Neuronal stem cell (in vitro differentiated cells): ENCODE measurements at regions not wholly inside any gene's neighbourhood (a gene's known extent, or its start where the extent isn't known, plus 50 kb on each side); places are given as distances from the start of the nearest gene placed in this dataset.

Source experiments
- DNase-seq: peaks from one replicate; pipeline ENCODE4 v3.0.0-alpha.2; 2013; ENCODE audit warnings: low spot score
- H2AFZ ChIP-seq: one replicate; pipeline ENCODE4 v1.6.1; 2013; ENCODE audit warnings: mild to moderate bottlenecking, low read length, inconsistent platforms
- H2AK5ac ChIP-seq: 2 replicates; pipeline ENCODE4 v1.6.1; 2013; ENCODE audit warnings: low read depth, mild to moderate bottlenecking, inconsistent platforms, low read length, moderate library complexity, mixed read lengths
- H2BK120ac ChIP-seq: 2 replicates; pipeline ENCODE4 v1.6.1; 2013; ENCODE audit warnings: low read depth, mild to moderate bottlenecking, inconsistent platforms, low read length, moderate library complexity, mixed read lengths
- H2BK12ac ChIP-seq: one replicate; pipeline ENCODE4 v1.6.1; 2013; ENCODE audit warnings: low read length, inconsistent platforms
- H2BK15ac ChIP-seq: 2 replicates; pipeline ENCODE4 v1.6.1; 2013; ENCODE audit warnings: mild to moderate bottlenecking, low read length, inconsistent platforms, mixed read lengths
- H2BK5ac ChIP-seq: one replicate; pipeline ENCODE4 v1.6.1; 2013; ENCODE audit warnings: inconsistent platforms, mild to moderate bottlenecking, low read length, moderate library complexity
- H3K14ac ChIP-seq: one replicate; pipeline ENCODE4 v1.6.1; 2013; ENCODE audit warnings: low read length, inconsistent platforms
- H3K18ac ChIP-seq: 2 replicates; pipeline ENCODE4 v1.6.1; 2013; ENCODE audit warnings: low read length, inconsistent platforms
- H3K23ac ChIP-seq: 2 replicates; pipeline ENCODE4 v1.6.1; 2013; ENCODE audit warnings: low read depth, mild to moderate bottlenecking, mixed read lengths, low read length, inconsistent platforms; ENCODE audit not compliant: poor library complexity
- H3K27ac ChIP-seq: replicated peaks from 3 replicates; pipeline ENCODE4 v1.5.1; 2013; ENCODE audit warnings: low read length, inconsistent platforms
- H3K27me3 ChIP-seq, 3 experiments: 2 replicates each; pipeline ENCODE4 v1.6.1; 2013; ENCODE audit warnings: low read length in 3 of 3, mild to moderate bottlenecking in 2 of 3, inconsistent platforms in 1 of 3, low read depth in 1 of 3, mixed read lengths in 1 of 3, moderate library complexity in 1 of 3; ENCODE audit not compliant: control insufficient read depth in 3 of 3, insufficient read depth in 3 of 3
- H3K36me3 ChIP-seq, 2 donors: replicated peaks in 1 of 2; 2 replicates each; pipeline ENCODE4 v1.6.1; 2013; ENCODE audit warnings: low read length in 2 of 2; ENCODE audit not compliant: control insufficient read depth in 2 of 2, insufficient read depth in 2 of 2
- H3K4ac ChIP-seq: 2 replicates; pipeline ENCODE4 v1.6.1; 2013; ENCODE audit warnings: inconsistent platforms, mild to moderate bottlenecking, low read length, moderate library complexity
- H3K4me1 ChIP-seq, 2 donors: 1 replicate in 1 of 2; 2 replicates in 1 of 2; pipeline ENCODE4 v1.6.1; 2013; ENCODE audit warnings: low read length in 2 of 2, low read depth in 1 of 2; ENCODE audit not compliant: control insufficient read depth in 2 of 2, insufficient read depth in 1 of 2
- H3K4me2 ChIP-seq: one replicate; pipeline ENCODE4 v1.6.1; 2013; ENCODE audit warnings: mild to moderate bottlenecking, low read length, inconsistent platforms; ENCODE audit not compliant: insufficient read depth, poor library complexity, severe bottlenecking
- H3K4me3 ChIP-seq, 2 donors: 2 replicates each; pipeline ENCODE4 v1.5.1; 2013; ENCODE audit warnings: low read length in 2 of 2, mild to moderate bottlenecking in 2 of 2, inconsistent platforms in 1 of 2, moderate library complexity in 1 of 2
- H3K79me1 ChIP-seq: one replicate; pipeline ENCODE4 v1.6.1; 2013; ENCODE audit warnings: low read depth, mild to moderate bottlenecking, inconsistent platforms, low read length, moderate library complexity
- H3K9ac ChIP-seq: one replicate; pipeline ENCODE4 v1.6.1; 2013; ENCODE audit warnings: mild to moderate bottlenecking, low read depth, low read length, inconsistent platforms; ENCODE audit not compliant: poor library complexity
- H3K9me3 ChIP-seq, 2 donors: replicated peaks in 1 of 2; 2 replicates each; pipeline versions ENCODE3 to v1.6.1; 2013; ENCODE audit warnings: low read length in 2 of 2, mild to moderate bottlenecking in 2 of 2, inconsistent platforms in 1 of 2, low read depth in 1 of 2, mixed read lengths in 1 of 2, moderate library complexity in 1 of 2; ENCODE audit not compliant: control insufficient read depth in 2 of 2, insufficient read depth in 1 of 2
- H4K8ac ChIP-seq: one replicate; pipeline ENCODE4 v1.6.1; 2013; ENCODE audit warnings: low read depth, mild to moderate bottlenecking, inconsistent platforms, low read length, moderate library complexity
- H4K91ac ChIP-seq: one replicate; pipeline ENCODE4 v1.6.1; 2013; ENCODE audit warnings: low read length, low read depth, mild to moderate bottlenecking, inconsistent platforms; ENCODE audit not compliant: poor library complexity
- WGBS, 2 donors: extraction: QIAGEN DNeasy Blood & Tissue Kit; methylation state at CpG; one replicate each; pipeline ENCODE4 v1.1.7; 2013; ENCODE audit warnings: missing lambda C conversion rate in 2 of 2, mixed read lengths in 1 of 2; ENCODE audit not compliant: insufficient read length in 2 of 2, insufficient replicate concordance in 1 of 2; ENCODE audit errors: extremely low coverage in 2 of 2; 5-methylcytosine and 5-hydroxymethylcytosine counted together

DNA sequence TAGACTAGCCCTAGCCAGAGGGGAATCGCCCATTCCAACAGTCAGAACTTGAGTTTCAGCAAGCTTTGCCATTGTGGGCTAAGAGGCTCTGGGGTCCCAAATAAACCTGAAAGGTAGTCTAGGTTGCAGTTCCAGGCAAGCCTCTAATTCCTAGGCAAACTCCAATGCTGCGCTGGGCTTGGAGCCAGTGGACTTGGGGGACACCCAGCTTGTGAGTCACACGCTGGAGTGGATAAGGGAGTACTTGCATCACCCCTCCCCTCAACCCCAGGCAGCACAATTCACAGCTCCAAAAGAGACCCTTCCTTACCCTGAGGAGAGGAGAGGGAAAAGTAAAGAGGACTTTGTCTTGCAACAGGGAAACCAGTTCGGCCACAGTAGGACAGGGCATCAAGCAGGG is 105.2 kb upstream of the DPPA4 start:
- no peaks in the 10 kb centered on the region for H3K79me1 ChIP-seq
- H3K36me3 ChIP-seq = no peaks in the 10 kb centered on the region
- no peak overlapping the region for H4K8ac ChIP-seq
- peaks cover 0 to 1% of the 10 kb centered on the region in 2 donors for H3K9me3 ChIP-seq
- H2AK5ac ChIP-seq = no peak overlapping the region
- H3K27me3 ChIP-seq = no peaks in the 10 kb centered on the region
- H3K14ac ChIP-seq = no peak overlapping the region
- H3K4me1 ChIP-seq = no peaks in the 10 kb centered on the region
- H3K27ac ChIP-seq = no peak overlapping the region
- no peak overlapping the region for H3K23ac ChIP-seq
- H3K9ac ChIP-seq = no peak overlapping the region
- WGBS, 2 donors = no CpG with 5 or more reads among the region's 4 CpGs
- H2BK15ac ChIP-seq = peak overlapping the region; percentile 16
- no peak for DNase-seq
- H3K4ac ChIP-seq = no peak overlapping the region
- no peak overlapping the region for H2BK5ac ChIP-seq
- no peak overlapping the region for H3K4me3 ChIP-seq
- H4K91ac ChIP-seq = no peak overlapping the region
- H2BK120ac ChIP-seq = no peak overlapping the region
- peak overlapping the region; percentile 39 for H3K18ac ChIP-seq
- H2BK12ac ChIP-seq = no peak overlapping the region
- H3K4me2 ChIP-seq = no peak overlapping the region
- no peak overlapping the region for H2AFZ ChIP-seq

- no peaks in the 10 kb centered on the region for H3K36me3 ChIP-seq
Observed at GRCh38 chr3:109440353-109440752, 103.0 kb upstream of the DPPA4 start.

GRCh38 chr3:109432833-109433232 is 95.5 kb upstream of the DPPA4 start:
- Histone ChIP-seq H3K9me3 (no peaks in the 10 kb centered on the region), H3K23ac (no peak overlapping the region), H3K4me1 (peaks cover 0 to 3% of the 10 kb centered on the region in 2 donors), H2BK120ac (no peak overlapping the region), H2BK12ac (no peak overlapping the region), H3K9ac (no peak overlapping the region), H3K79me1 (no peaks in the 10 kb centered on the region), H2AK5ac (no peak overlapping the region), H2BK5ac (no peak overlapping the region), H2BK15ac (no peak overlapping the region), H3K36me3 (no peaks in the 10 kb centered on the region), H3K4me3 (no peak overlapping the region), H3K14ac (no peak overlapping the region), H3K27ac (no peak overlapping the region), H2AFZ (no peak overlapping the region), H3K4me2 (no peak overlapping the region), H3K4ac (no peak overlapping the region), H4K91ac (no peak overlapping the region), H4K8ac (no peak overlapping the region), H3K18ac (no peak overlapping the region), H3K27me3 (no peaks in the 10 kb centered on the region)
- no CpG with 5 or more reads among the region's 3 CpGs for WGBS, 2 donors
- peak; percentile 66 for DNase-seq

More at GRCh38 chr3:109440353-109440752, 103.0 kb upstream of the DPPA4 start:
- Histone ChIP-seq H3K23ac (no peak overlapping the region), H4K91ac (no peak overlapping the region), H3K4me3 (no peak overlapping the region), H2AFZ (no peak overlapping the region), H3K18ac (no peak overlapping the region), H2AK5ac (no peak overlapping the region), H2BK5ac (no peak overlapping the region), H3K79me1 (no peaks in the 10 kb centered on the region), H3K9me3 (peaks cover 0 to 1% of the 10 kb centered on the region in 2 donors), H2BK12ac (no peak overlapping the region), H3K4me1 (no peaks in the 10 kb centered on the region), H2BK15ac (no peak overlapping the region), H2BK120ac (no peak overlapping the region), H3K9ac (no peak overlapping the region), H3K14ac (no peak overlapping the region), H3K4ac (no peak overlapping the region), H3K27ac (no peak overlapping the region), H4K8ac (no peak overlapping the region), H3K4me2 (no peak overlapping the region), H3K27me3 (no peaks in the 10 kb centered on the region)
- WGBS, 2 donors = no CpG with 5 or more reads among the region's 7 CpGs
- no peak for DNase-seq

DNA sequence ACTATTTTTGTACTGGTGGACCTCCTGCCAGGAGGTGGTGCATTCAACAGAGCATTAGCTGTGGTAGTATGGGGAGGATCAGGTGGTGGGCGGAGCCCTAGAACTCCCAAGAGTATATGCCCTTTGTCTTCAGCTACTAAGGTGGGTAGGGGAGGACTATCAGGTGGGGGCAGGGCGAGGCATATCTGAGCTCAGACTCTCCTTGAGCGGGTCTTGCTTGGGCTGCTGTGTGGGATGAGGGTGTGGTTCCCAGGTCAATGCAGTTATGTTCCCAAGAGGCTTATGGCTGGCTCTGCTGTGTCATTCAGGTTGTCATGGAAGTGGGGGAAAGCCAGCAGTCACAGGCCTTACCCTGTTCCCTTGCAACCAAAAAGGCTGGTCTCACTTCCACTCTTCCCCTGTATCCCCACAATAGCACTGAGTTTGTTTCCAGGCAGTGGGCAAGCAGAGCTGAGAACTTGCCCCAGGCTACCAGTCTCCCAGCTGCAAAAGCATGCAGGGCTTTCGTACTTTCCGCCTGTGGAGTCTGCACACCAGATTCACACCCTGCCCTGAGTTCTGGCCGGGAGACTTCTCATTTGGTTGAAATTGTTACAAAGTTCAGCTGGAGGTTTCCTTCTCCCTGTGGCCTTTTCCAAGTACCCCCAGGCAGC is 93.7 kb upstream of the DPPA4 start:
- Histone ChIP-seq H2AK5ac (peak overlapping the region; percentile 47), H2BK120ac (peak overlapping the region; percentile 16), H3K79me1 (no peaks in the 10 kb centered on the region), H2BK15ac (no peak overlapping the region), H2BK12ac (peak overlapping the region; percentile 41), H3K18ac (no peak overlapping the region), H2AFZ (peak overlapping the region; percentile 13), H3K9ac (no peak overlapping the region), H3K27ac (no peak overlapping the region), H3K14ac (no peak overlapping the region), H3K4me2 (no peak overlapping the region), H3K4me1 (peaks cover 0 to 3% of the 10 kb centered on the region in 2 donors), H3K27me3 (no peaks in the 10 kb centered on the region), H3K9me3 (no peaks in the 10 kb centered on the region), H4K8ac (no peak overlapping the region), H4K91ac (no peak overlapping the region), H2BK5ac (no peak overlapping the region), H3K36me3 (no peaks in the 10 kb centered on the region), H3K4ac (no peak overlapping the region), H3K23ac (peak overlapping the region; percentile 34), H3K4me3 (peak overlapping the region in 1 of 2 donors; percentile 6)
- DNase-seq = no peak
- no CpG with 5 or more reads among the region's 6 CpGs for WGBS, 2 donors
